Spleen (tissue), 7 donors: ENCODE measurements at regions not wholly inside any gene's neighbourhood (a gene's known extent, or its start where the extent isn't known, plus 50 kb on each side); places are given as distances from the start of the nearest gene placed in this dataset.

Experiments
- CTCF ChIP-seq, 11 experiments: fragments of 200-600 bp in 7 of 11; fragments of 450-650 bp in 4 of 11; sonication (generic) in 4 of 11; IDR thresholded peaks in 8 of 11; conservative IDR thresholded peaks in 3 of 11; 1 replicate in 7 of 11; 2 replicates in 4 of 11; pipeline versions ENCODE4 v1.4.0 to v1.8.0; 2016 to 2021; ENCODE audit warnings: antibody characterized with exemption in 11 of 11, inconsistent platforms in 4 of 11, mild to moderate bottlenecking in 1 of 11
- POLR2A ChIP-seq, 3 donors: fragments of 450-650 bp; IDR thresholded peaks; one replicate each; pipeline ENCODE4 v1.5.1; 2017; ENCODE audit warnings: antibody characterized with exemption in 3 of 3, mild to moderate bottlenecking in 1 of 3
- POLR2AphosphoS5 ChIP-seq, 3 donors: sonication (generic); formaldehyde crosslinking; IDR thresholded peaks; one replicate each; pipeline ENCODE4 v1.5.1; 2017; ENCODE audit warnings: antibody characterized with exemption in 3 of 3
- donor health status: DM: no; HTN: no; CAD: no; lungs with moderate emphysema.
- donor health status: DM: no; HTN: no; CAD: no.
- donor health status: DM: no; HTN: no; CAD: no.

- TF ChIP-seq CTCF (IDR thresholded peaks at IDR 0.05 in 8 of 11, conservative IDR thresholded peaks at IDR 0.05 in 3 of 11) (no peak), POLR2AphosphoS5 (IDR thresholded peaks at IDR 0.05) (no peak), POLR2A (IDR thresholded peaks at IDR 0.05) (no peak)
These were observed 128.6 kb upstream of the ZNF91 start for GRCh38 chr19:23523863-23524262.
